GM12878 (cell line): ENCODE measurements at regions not wholly inside any gene's neighbourhood (a gene's known extent, or its start where the extent isn't known, plus 50 kb on each side); places are given as distances from the start of the nearest gene placed in this dataset.
"Not testable (repeated sequence)": the region's sequence is repeated elsewhere in the genome, so short reads cannot be mapped to it uniquely, and the experiment has no call there.

Source experiments
- ATAC-seq: fragments of 200-7000 bp; cut with Tn5 transposase; 3 replicates; pipeline ENCODE4 v1.9.1; 2020; ENCODE audit warnings: mild to moderate bottlenecking, moderate library complexity
- BruUV-seq: library from RNA; stranded (reverse); fragments of 400-500 nt; replicated peaks from 2 replicates; lab custom pipeline; 2021; lab: Mats Ljungman, UMichigan
- CTCF ChIA-PET: fragments of 300-600 bp; sonication (Branson Sonifier 250); formaldehyde crosslinking; extraction: SDS; loops from one replicate; lab custom pipeline; 2021; ENCODE audit warnings: inconsistent platforms; lab: Yijun Ruan, JAX
- POLR2A ChIA-PET: fragments of 350-600 bp; formaldehyde crosslinking; extraction: SDS; loops from one replicate; lab custom pipeline; 2021; ENCODE audit warnings: inconsistent platforms; lab: Charles Lee
- RAD21 ChIA-PET: fragments of 300-600 bp; sonication (Branson Sonifier 250); formaldehyde crosslinking; loops from one replicate; lab custom pipeline; 2023; ENCODE audit warnings: antibody characterized with exemption; ENCODE audit not compliant: unreplicated experiment; lab: Charles Lee
- SMC1A ChIA-PET: fragments of 300-600 bp; sonication (Branson Sonifier 250); formaldehyde crosslinking; loops from one replicate; lab custom pipeline; 2023; ENCODE audit not compliant: unreplicated experiment, uncharacterized antibody; lab: Charles Lee
- DNase-seq: peaks from one replicate; pipeline ENCODE4 v3.0.0-alpha.2; 2011; ENCODE audit warnings: low read depth, low spot score
- FAIRE-seq: peaks from 3 replicates; lab custom pipeline; 2011; peaks lifted over from hg19 to GRCh38; lab: Jason Lieb, UNC
- H2AFZ ChIP-seq: 2 replicates; pipeline ENCODE4 v1.6.0; 2011; ENCODE audit warnings: low read depth, low read length, control low read depth; ENCODE audit not compliant: control insufficient read depth
- H3K27ac ChIP-seq: 2 replicates; pipeline ENCODE4 v1.5.1; 2011; ENCODE audit warnings: control low read depth; ENCODE audit not compliant: control insufficient read depth, insufficient read depth
- H3K27me3 ChIP-seq, 2 experiments: replicated peaks in 1 of 2; 2 replicates each; pipeline versions ENCODE4 v1.6.0 to v1.6.1; 2011; ENCODE audit warnings: low read length in 1 of 2; ENCODE audit not compliant: control insufficient read depth in 2 of 2, insufficient read depth in 2 of 2
- H3K36me3 ChIP-seq, 2 experiments: 2 replicates each; pipeline ENCODE4 v1.5.1; 2011; ENCODE audit warnings: low read length in 1 of 2; ENCODE audit not compliant: control insufficient read depth in 2 of 2, insufficient read depth in 2 of 2
- H3K4me1 ChIP-seq: 2 replicates; pipeline ENCODE4 v1.6.1; 2011; ENCODE audit warnings: mild to moderate bottlenecking, low read length, moderate library complexity, mixed read lengths; ENCODE audit not compliant: control insufficient read depth, insufficient read depth
- H3K4me2 ChIP-seq: 2 replicates; pipeline ENCODE4 v1.6.0; 2011; ENCODE audit warnings: control low read depth; ENCODE audit not compliant: control insufficient read depth, insufficient read depth
- H3K4me3 ChIP-seq: fragments of 200-600 bp; sonication (generic); 2 replicates; pipeline ENCODE4 v1.5.1; 2016
- H3K79me2 ChIP-seq: 2 replicates; pipeline ENCODE4 v1.6.0; 2011; ENCODE audit warnings: low read length; ENCODE audit not compliant: control insufficient read depth, insufficient read depth
- H3K9ac ChIP-seq: 2 replicates; pipeline ENCODE4 v1.8.0; 2011; ENCODE audit warnings: low read length, control low read depth, mixed read lengths; ENCODE audit not compliant: control insufficient read depth, insufficient read depth
- H3K9me3 ChIP-seq: replicated peaks from 3 replicates; pipeline ENCODE4 v1.5.1; 2011; ENCODE audit warnings: mild to moderate bottlenecking, low read length; ENCODE audit not compliant: control insufficient read depth, insufficient read depth
- H4K20me1 ChIP-seq: 2 replicates; pipeline ENCODE4 v1.6.0; 2011; ENCODE audit not compliant: control insufficient read depth, insufficient read depth
- ETV6 ChIP-seq, 2 experiments: fragments of 450-650 bp in 1 of 2; IDR thresholded peaks in 1 of 2; conservative IDR thresholded peaks in 1 of 2; 2 replicates each; pipeline ENCODE4 v1.6.1; 2014; ENCODE audit warnings: antibody characterized with exemption in 1 of 2, borderline replicate concordance in 1 of 2, low read depth in 1 of 2, mild to moderate bottlenecking in 1 of 2, moderate library complexity in 1 of 2
- NFXL1 ChIP-seq: fragments of 450-650 bp; IDR thresholded peaks from 2 replicates; pipeline ENCODE4 v1.6.1; 2017; ENCODE audit warnings: antibody characterized with exemption, mild to moderate bottlenecking, borderline replicate concordance
- WGBS: methylation state at CpG from one replicate; pipeline ENCODE4 v1.1.6; 2016; ENCODE audit warnings: low lambda C conversion rate; ENCODE audit not compliant: insufficient replicate concordance, insufficient coverage; ENCODE audit errors: missing lambda C conversion rate; 5-methylcytosine and 5-hydroxymethylcytosine counted together
- in situ Hi-C: fragments of 300-500 bp; cut with MboI; formaldehyde crosslinking; loops from 9 replicates; pipeline ENCODE4 v1.14.3; 2018; ENCODE audit warnings: mixed read lengths
- intact Hi-C: fragments of 100-400 bp; cut with micrococcal nuclease; formaldehyde crosslinking; loops from one replicate; pipeline ENCODE4 v1.14.2; 2022; ENCODE audit not compliant: unreplicated experiment

DNA sequence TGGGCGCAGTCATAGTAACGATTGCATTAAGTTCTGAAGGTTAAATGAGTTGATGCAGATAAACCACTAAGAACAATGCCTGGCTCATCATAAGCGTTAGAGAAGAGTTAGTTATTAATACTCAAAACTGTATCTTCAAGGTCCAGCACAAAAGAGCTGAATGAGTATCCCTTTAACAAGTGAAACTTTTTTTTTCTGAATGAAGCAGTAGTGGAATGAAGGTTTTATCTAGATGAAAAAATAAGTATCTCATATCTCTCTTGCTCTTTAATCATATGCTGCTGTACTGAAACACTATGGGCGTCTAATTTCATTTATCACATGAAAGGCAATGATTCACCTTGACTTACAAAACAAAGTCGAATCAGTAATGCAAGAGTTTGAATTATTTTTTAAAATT, 207.4 kb downstream of the BCAS1 start:
- POLR2A ChIA-PET, result interaction anchor here (0.6 to 1.2 kb wide), 2 partner anchors 20 to 102 kb away, joined by 3 to 5 read pairs; no protein-coding TSS in a partner anchor
- ATAC-seq, result not testable (repeated sequence)

DNA sequence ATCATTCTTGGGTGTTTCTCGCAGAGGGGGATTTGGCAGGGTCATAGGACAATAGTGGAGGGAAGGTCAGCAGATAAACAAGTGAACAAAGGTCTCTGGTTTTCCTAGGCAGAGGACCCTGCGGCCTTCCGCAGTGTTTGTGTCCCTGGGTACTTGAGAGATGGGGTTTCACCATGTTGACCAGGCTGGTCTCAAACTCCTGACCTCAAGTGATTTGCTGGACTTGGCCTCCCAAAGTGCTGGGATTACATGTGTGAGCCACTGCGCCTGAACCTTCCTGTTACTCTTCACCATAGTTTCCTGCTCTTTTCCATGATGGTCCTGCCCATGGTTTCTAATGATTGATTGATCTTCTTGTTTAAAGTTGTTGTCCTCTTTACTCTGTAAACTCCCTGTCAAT, 207.9 kb downstream of the BCAS1 start:
- POLR2A ChIA-PET, result not testable (repeated sequence)

More for the DNA sequence above, 207.4 kb downstream of the BCAS1 start:
- ChIA-PET SMC1A (interaction anchor here (0.5 to 13.3 kb wide), 6 partner anchors 13 to 452 kb away, joined by 3 to 133 read pairs (median 3); no protein-coding TSS in a partner anchor), CTCF (interaction anchor here (0.8 to 1.4 kb wide), 4 partner anchors 10 to 199 kb away, joined by 3 read pairs; no protein-coding TSS in a partner anchor), RAD21 (interaction anchor here (4.9 kb wide), 1 partner anchor 16 kb away, joined by 26 read pairs; no protein-coding TSS in a partner anchor)
- H3K79me2 ChIP-seq, H2AFZ ChIP-seq, H3K4me3 ChIP-seq, H3K9ac ChIP-seq, intact Hi-C loops, H4K20me1 ChIP-seq, DNase-seq, BruUV-seq, H3K36me3 ChIP-seq, FAIRE-seq, H3K4me2 ChIP-seq, in situ Hi-C loops, H3K27ac ChIP-seq, H3K27me3 ChIP-seq, H3K9me3 ChIP-seq: not testable (repeated sequence)
- H3K4me1 ChIP-seq, result peaks cover 26% of the 10 kb centered on the region; the same call in 1 of the 2 replicates
- WGBS, result 17% methylated on average over 5 of the region's 5 CpGs
- peak in 1 of 2 experiments; percentile 90; a peak in 1 of 4 replicates for TF ChIP-seq ETV6 (conservative IDR thresholded peaks at IDR 0.05 in 1 of 2, IDR thresholded peaks at IDR 0.05 in 1 of 2; ENCODE audit: borderline replicate concordance in 1 of 2, low read depth in 1 of 2)

DNA sequence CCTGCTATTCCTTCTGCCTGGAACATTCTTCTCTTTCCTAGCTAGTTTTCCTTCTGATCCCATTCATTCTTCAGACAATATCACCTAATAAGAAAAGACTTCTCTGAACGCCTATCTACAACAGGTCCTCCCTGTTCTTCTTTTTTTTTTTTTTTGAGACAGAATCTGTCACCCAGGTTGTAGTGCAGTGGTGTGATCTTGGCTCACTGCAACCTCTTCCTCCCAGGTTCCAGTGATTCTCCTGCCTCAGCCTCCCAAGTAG, 208.3 kb downstream of the BCAS1 start:
- ATAC-seq, FAIRE-seq: not testable (repeated sequence)
- CTCF ChIA-PET, result interaction anchor here (0.6 to 1.3 kb wide), 2 partner anchors 21 to 53 kb away, joined by 3 to 4 read pairs; no protein-coding TSS in a partner anchor

More for the DNA sequence above, 207.9 kb downstream of the BCAS1 start:
- ChIA-PET CTCF (interaction anchor here (0.8 to 1.4 kb wide), 4 partner anchors 10 to 200 kb away, joined by 3 read pairs; no protein-coding TSS in a partner anchor), RAD21 (interaction anchor here (1.0 kb wide), 1 partner anchor 16 kb away, joined by 3 read pairs; no protein-coding TSS in a partner anchor), SMC1A (interaction anchor here (0.5 to 13.3 kb wide), 8 partner anchors 13 to 452 kb away, joined by 3 to 133 read pairs (median 3); no protein-coding TSS in a partner anchor)
- peaks cover 20% of the 10 kb centered on the region; the same call in 1 of the 2 replicates for H3K4me1 ChIP-seq
- TF ChIP-seq NFXL1, result peak; percentile 86; the same call in 1 of the 2 replicates
- H3K4me3 ChIP-seq, in situ Hi-C loops, H3K9ac ChIP-seq, H4K20me1 ChIP-seq, H3K79me2 ChIP-seq, H3K36me3 ChIP-seq, H3K9me3 ChIP-seq, H2AFZ ChIP-seq, H3K27me3 ChIP-seq, H3K4me2 ChIP-seq, BruUV-seq, FAIRE-seq, H3K27ac ChIP-seq, intact Hi-C loops, DNase-seq, ATAC-seq: not testable (repeated sequence)
- 97% methylated on average over 3 of the region's 4 CpGs for WGBS

More for the DNA sequence above, 208.3 kb downstream of the BCAS1 start:
- H3K4me1 ChIP-seq, result peaks cover 19% of the 10 kb centered on the region; the same call in 1 of the 2 replicates
- 70% methylated on average over 1 of the region's 1 CpG for WGBS
- H4K20me1 ChIP-seq, H3K4me3 ChIP-seq, intact Hi-C loops, H3K36me3 ChIP-seq, H3K9me3 ChIP-seq, BruUV-seq, H3K79me2 ChIP-seq, DNase-seq, H3K4me2 ChIP-seq, H3K27me3 ChIP-seq, H3K9ac ChIP-seq, H2AFZ ChIP-seq, H3K27ac ChIP-seq, in situ Hi-C loops: not testable (repeated sequence)
- RAD21 ChIA-PET, result interaction anchor here (1.0 kb wide), 1 partner anchor 15 kb away, joined by 3 read pairs; no protein-coding TSS in a partner anchor
- POLR2A ChIA-PET, result interaction anchor here (1.0 kb wide), 1 partner anchor 12 kb away, joined by 3 read pairs; no protein-coding TSS in a partner anchor
- SMC1A ChIA-PET, result interaction anchor here (0.6 to 13.3 kb wide), 12 partner anchors 11 to 238 kb away, joined by 3 to 133 read pairs (median 4); no protein-coding TSS in a partner anchor
